Ovary (tissue), 3 donors: ENCODE measurements at regions not wholly inside any gene's neighbourhood (a gene's known extent, or its start where the extent isn't known, plus 50 kb on each side); places are given as distances from the start of the nearest gene placed in this dataset.
"Not testable (repeated sequence)": the region's sequence is repeated elsewhere in the genome, so short reads cannot be mapped to it uniquely, and the experiment has no call there.

Experiments used
- CTCF ChIP-seq, 3 donors: fragments of 450-650 bp in 2 of 3; fragments of 200-600 bp in 1 of 3; IDR thresholded peaks; one replicate each; pipeline versions ENCODE4 v1.5.1 to v1.8.0; 2016 to 2022; ENCODE audit warnings: antibody characterized with exemption in 3 of 3, mild to moderate bottlenecking in 1 of 3
- EP300 ChIP-seq: sonication (generic); formaldehyde crosslinking; IDR thresholded peaks from one replicate; pipeline ENCODE4 v1.6.1; 2017; ENCODE audit warnings: antibody characterized with exemption
- POLR2A ChIP-seq: fragments of 450-650 bp; IDR thresholded peaks from one replicate; pipeline ENCODE4 v1.6.1; 2017; ENCODE audit warnings: antibody characterized with exemption, mild to moderate bottlenecking, moderate library complexity
- donor health status: DM: no; HTN: no; CAD: no.

GRCh38 chr6:56812851-56813250, 142.1 kb upstream of the BEND6 start:
- TF ChIP-seq CTCF (IDR thresholded peaks at IDR 0.05); EP300; POLR2A: not testable (repeated sequence)
